Left ventricle myocardium inferior (tissue), 1 donor: ENCODE measurements at regions not wholly inside any gene's neighbourhood (a gene's known extent, or its start where the extent isn't known, plus 50 kb on each side); places are given as distances from the start of the nearest gene placed in this dataset.

Source experiments
- DNase-seq: peaks from one replicate; pipeline ENCODE4 v3.0.0-alpha.2; 2020
- H3K27ac ChIP-seq: fragments of 200-600 bp; replicated peaks from 2 replicates; pipeline ENCODE4 v1.8.0; 2021
- H3K27me3 ChIP-seq: fragments of 200-600 bp; 2 replicates; pipeline ENCODE4 v1.8.0; 2021; ENCODE audit warnings: low read depth
- H3K36me3 ChIP-seq: fragments of 200-600 bp; 2 replicates; pipeline ENCODE4 v1.8.0; 2021
- H3K4me1 ChIP-seq: fragments of 200-600 bp; 2 replicates; pipeline ENCODE4 v1.8.0; 2021
- H3K4me3 ChIP-seq: fragments of 200-600 bp; 2 replicates; pipeline ENCODE4 v1.8.0; 2021; ENCODE audit warnings: mild to moderate bottlenecking, moderate library complexity
- H3K9me3 ChIP-seq: fragments of 200-600 bp; replicated peaks from 2 replicates; pipeline ENCODE4 v1.8.0; 2021
- CTCF ChIP-seq: fragments of 200-600 bp; IDR thresholded peaks from 2 replicates; pipeline ENCODE4 v1.8.0; 2021; ENCODE audit warnings: antibody characterized with exemption, mild to moderate bottlenecking, borderline replicate concordance
- intact Hi-C: fragments of 100-400 bp; cut with micrococcal nuclease; formaldehyde crosslinking; loops from one replicate; pipeline ENCODE4 v1.11.0; 2022
- donor health status: DM: no; HTN: yes; CAD: no; lungs with severe emphysema.

GRCh38 chr10:128877141-128877540, 589.9 kb upstream of the MGMT start:
- no peaks in the 10 kb centered on the region for H3K9me3 ChIP-seq
- H3K4me1 ChIP-seq, result peaks cover 4% of the 10 kb centered on the region
- H3K36me3 ChIP-seq, result no peaks in the 10 kb centered on the region
- DNase-seq, result no peak
- peaks cover 10% of the 10 kb centered on the region for H3K27me3 ChIP-seq
- H3K27ac ChIP-seq, result no peak overlapping the region
- no peak for TF ChIP-seq CTCF
- no peak overlapping the region for H3K4me3 ChIP-seq
- intact Hi-C loops, result no loop called here

GRCh38 chr10:128877936-128878335, 589.1 kb upstream of the MGMT start:
- Histone ChIP-seq H3K4me3 (no peak overlapping the region), H3K27ac (no peak overlapping the region), H3K9me3 (no peaks in the 10 kb centered on the region), H3K36me3 (no peaks in the 10 kb centered on the region), H3K27me3 (peaks cover 10% of the 10 kb centered on the region), H3K4me1 (peaks cover 4% of the 10 kb centered on the region)
- TF ChIP-seq CTCF, result no peak
- DNase-seq, result no peak
- intact Hi-C loops, result no loop called here

- TF ChIP-seq CTCF, result no peak
- DNase-seq, result no peak
- no peak overlapping the region for H3K27ac ChIP-seq
- H3K4me3 ChIP-seq, result no peak overlapping the region
- no peaks in the 10 kb centered on the region for H3K36me3 ChIP-seq
- peaks cover 18% of the 10 kb centered on the region for H3K27me3 ChIP-seq
- H3K4me1 ChIP-seq, result peaks cover 4% of the 10 kb centered on the region
- intact Hi-C loops, result no loop called here
- H3K9me3 ChIP-seq, result no peaks in the 10 kb centered on the region
Observed at GRCh38 chr10:128879030-128879429, 588.0 kb upstream of the MGMT start.

- no peaks in the 10 kb centered on the region for H3K9me3 ChIP-seq
- TF ChIP-seq CTCF, result no peak
- H3K27me3 ChIP-seq, result peaks cover 21% of the 10 kb centered on the region
- peaks cover 4% of the 10 kb centered on the region for H3K4me1 ChIP-seq
- intact Hi-C loops, result no loop called here
- no peak overlapping the region for H3K27ac ChIP-seq
- no peak for DNase-seq
- H3K36me3 ChIP-seq, result no peaks in the 10 kb centered on the region
- H3K4me3 ChIP-seq, result no peak overlapping the region
Observed at GRCh38 chr10:128879441-128880140, 587.5 kb upstream of the MGMT start.

GRCh38 chr10:128880159-128880725, 586.8 kb upstream of the MGMT start:
- Histone ChIP-seq H3K4me3 (no peak overlapping the region), H3K27ac (no peak overlapping the region), H3K36me3 (no peaks in the 10 kb centered on the region), H3K4me1 (peaks cover 4% of the 10 kb centered on the region), H3K27me3 (peaks cover 21% of the 10 kb centered on the region), H3K9me3 (no peaks in the 10 kb centered on the region)
- no peak for TF ChIP-seq CTCF
- DNase-seq, result no peak
- intact Hi-C loops, result no loop called here
